ENCODE measurements at regions not wholly inside any gene's neighbourhood (a gene's known extent, or its start where the extent isn't known, plus 50 kb on each side); places are given as distances from the start of the nearest gene placed in this dataset.
A peak's percentile ranks its signal among the peaks of the same experiment; 100 is the strongest.
"Not testable (repeated sequence)": the region's sequence is repeated elsewhere in the genome, so short reads cannot be mapped to it uniquely, and the experiment has no call there.

GRCh38 chr5:44532981-44533380, 143.8 kb upstream of the FGF10 start:
- no peak for TF ChIP-seq CTCF (conservative IDR thresholded peaks at IDR 0.05)
- no peak for TF ChIP-seq ZFX (IDR thresholded peaks at IDR 0.05)
- no peak overlapping the region for H3K27ac ChIP-seq

GRCh38 chr5:44531756-44532155, 142.5 kb upstream of the FGF10 start:
- not testable (repeated sequence) for H3K27ac ChIP-seq

- not testable (repeated sequence) for H3K27ac ChIP-seq
Observed at GRCh38 chr5:44530783-44531182, 141.6 kb upstream of the FGF10 start.

GRCh38 chr5:44511596-44511995, 122.4 kb upstream of the FGF10 start:
- H3K27ac ChIP-seq, result no peak overlapping the region
- no peak for TF ChIP-seq CTCF (conservative IDR thresholded peaks at IDR 0.05)
- no peak for TF ChIP-seq ZFX (IDR thresholded peaks at IDR 0.05)

- H3K27ac ChIP-seq, result no peak overlapping the region
- TF ChIP-seq ZFX (IDR thresholded peaks at IDR 0.05) (no peak), CTCF (conservative IDR thresholded peaks at IDR 0.05) (no peak)
Observed at GRCh38 chr5:44506561-44506960, 117.3 kb upstream of the FGF10 start.

GRCh38 chr5:44499381-44499780, 110.2 kb upstream of the FGF10 start:
- no peak for TF ChIP-seq CTCF (conservative IDR thresholded peaks at IDR 0.05)
- TF ChIP-seq ZFX (IDR thresholded peaks at IDR 0.05), result no peak
- H3K27ac ChIP-seq, result no peak overlapping the region

GRCh38 chr5:44497606-44498005, 108.4 kb upstream of the FGF10 start:
- no peak overlapping the region for H3K27ac ChIP-seq
- TF ChIP-seq CTCF (conservative IDR thresholded peaks at IDR 0.05) (no peak), ZFX (IDR thresholded peaks at IDR 0.05) (no peak)

- no peak overlapping the region for H3K27ac ChIP-seq
- TF ChIP-seq CTCF (conservative IDR thresholded peaks at IDR 0.05) (peak; percentile 25), ZFX (IDR thresholded peaks at IDR 0.05) (no peak)
Observed at GRCh38 chr5:44495280-44495679, 106.1 kb upstream of the FGF10 start.

- H3K27ac ChIP-seq, result no peak overlapping the region
- TF ChIP-seq CTCF (conservative IDR thresholded peaks at IDR 0.05), result no peak
- TF ChIP-seq ZFX (IDR thresholded peaks at IDR 0.05), result no peak
Observed at GRCh38 chr5:44489759-44490158, 100.5 kb upstream of the FGF10 start.

All from C4-2B (cell line).